ENCODE measurements at regions not wholly inside any gene's neighbourhood (a gene's known extent, or its start where the extent isn't known, plus 50 kb on each side); places are given as distances from the start of the nearest gene placed in this dataset.

DNA sequence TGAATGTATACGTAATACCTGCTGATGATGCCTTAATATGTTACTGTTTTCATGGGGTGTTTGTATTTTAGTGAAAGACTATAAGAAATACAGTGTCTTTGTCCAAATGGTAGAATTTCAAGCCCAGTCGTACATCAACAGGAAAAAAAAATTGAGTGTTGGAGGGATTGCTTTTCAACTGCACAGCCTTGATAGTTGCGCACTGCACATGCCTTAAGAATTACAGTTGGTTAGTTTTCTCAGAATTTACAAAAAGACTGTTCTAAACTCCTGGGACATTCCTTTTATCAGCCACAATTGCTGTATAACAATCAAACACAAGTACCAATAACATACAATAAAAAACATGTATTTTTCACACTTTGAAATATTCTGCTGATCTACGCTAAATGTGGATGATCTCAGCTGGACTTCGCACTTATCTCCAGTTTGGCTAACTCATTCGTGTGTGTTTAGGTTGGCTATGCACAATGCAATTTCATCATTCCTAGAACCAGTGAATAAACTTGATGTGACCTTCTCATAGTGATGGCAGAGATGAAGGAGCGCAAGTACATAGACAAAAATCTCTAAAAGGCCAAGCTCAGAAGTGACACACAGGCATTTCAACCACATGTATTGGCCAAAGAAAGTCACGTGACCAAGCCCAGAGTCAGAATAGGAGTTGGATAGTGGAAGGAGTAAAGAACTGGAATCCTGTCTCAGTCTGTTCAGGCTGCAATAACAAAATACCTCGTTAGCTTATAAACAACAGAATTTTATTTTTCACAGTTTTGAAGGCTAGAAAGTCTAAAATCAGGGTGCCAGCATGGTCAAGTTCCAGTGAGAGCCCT, 152.3 kb downstream of the IPMK start:
- Histone ChIP-seq H3K4me3 (ENCODE audit: low read depth, low read length, poor library complexity, severe bottlenecking) (no peak overlapping the region), H3K27ac (ENCODE audit: low read depth, low read length, poor library complexity, severe bottlenecking) (no peak overlapping the region), H3K36me3 (ENCODE audit: insufficient read depth, low read length, poor library complexity, severe bottlenecking) (no peaks in the 10 kb centered on the region), H3K9me3 (ENCODE audit: low read depth, low read length, poor library complexity, severe bottlenecking) (no peaks in the 10 kb centered on the region), H3K27me3 (replicated peaks; ENCODE audit: insufficient read depth, low read depth, low read length, poor library complexity) (no peaks in the 10 kb centered on the region), H3K4me1 (ENCODE audit: insufficient read depth, low read length, poor library complexity, severe bottlenecking) (no peaks in the 10 kb centered on the region)
- ChIA-PET CTCF (no interaction called here), POLR2A (ENCODE audit: low non-redundant PET) (no interaction called here)
- intact Hi-C loops (cut with micrococcal nuclease; ENCODE audit: unreplicated experiment), result no loop called here
- no peak for TF ChIP-seq EZH2 (IDR thresholded peaks at IDR 0.05; ENCODE audit: borderline replicate concordance, low read depth, low read length, poor library complexity, severe bottlenecking)
- TF ChIP-seq, protein P1, sequence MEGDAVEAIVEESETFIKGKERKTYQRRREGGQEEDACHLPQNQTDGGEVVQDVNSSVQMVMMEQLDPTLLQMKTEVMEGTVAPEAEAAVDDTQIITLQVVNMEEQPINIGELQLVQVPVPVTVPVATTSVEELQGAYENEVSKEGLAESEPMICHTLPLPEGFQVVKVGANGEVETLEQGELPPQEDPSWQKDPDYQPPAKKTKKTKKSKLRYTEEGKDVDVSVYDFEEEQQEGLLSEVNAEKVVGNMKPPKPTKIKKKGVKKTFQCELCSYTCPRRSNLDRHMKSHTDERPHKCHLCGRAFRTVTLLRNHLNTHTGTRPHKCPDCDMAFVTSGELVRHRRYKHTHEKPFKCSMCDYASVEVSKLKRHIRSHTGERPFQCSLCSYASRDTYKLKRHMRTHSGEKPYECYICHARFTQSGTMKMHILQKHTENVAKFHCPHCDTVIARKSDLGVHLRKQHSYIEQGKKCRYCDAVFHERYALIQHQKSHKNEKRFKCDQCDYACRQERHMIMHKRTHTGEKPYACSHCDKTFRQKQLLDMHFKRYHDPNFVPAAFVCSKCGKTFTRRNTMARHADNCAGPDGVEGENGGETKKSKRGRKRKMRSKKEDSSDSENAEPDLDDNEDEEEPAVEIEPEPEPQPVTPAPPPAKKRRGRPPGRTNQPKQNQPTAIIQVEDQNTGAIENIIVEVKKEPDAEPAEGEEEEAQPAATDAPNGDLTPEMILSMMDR (conservative IDR thresholded peaks at IDR 0.05; ENCODE audit: low read depth, low read length), result no peak
- no TSS peak for BruUV-seq (replicated peaks)
- no peak for DNase-seq (ENCODE audit: low spot score)

DNA sequence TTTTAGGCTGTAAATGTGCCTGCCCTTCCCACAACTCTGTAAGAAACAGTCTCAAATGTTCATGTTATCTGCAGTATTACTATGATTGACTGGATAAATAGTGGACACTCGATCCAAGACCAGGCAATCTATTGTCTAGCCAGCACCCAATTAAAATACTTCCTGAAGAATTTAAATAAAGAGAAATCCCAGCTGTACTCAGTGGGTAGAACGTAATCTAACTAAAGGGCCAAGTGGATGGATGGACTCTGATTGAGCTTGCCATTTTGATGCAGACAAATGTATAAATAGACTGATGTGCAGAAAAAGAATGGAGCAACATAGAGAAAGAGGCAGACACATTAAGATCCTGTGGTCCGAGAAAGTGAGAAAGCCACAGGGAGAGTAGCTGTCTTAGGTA, 158.0 kb downstream of the IPMK start:
- intact Hi-C loops (cut with micrococcal nuclease; ENCODE audit: unreplicated experiment), result no loop called here
- ChIA-PET CTCF (no interaction called here), POLR2A (ENCODE audit: low non-redundant PET) (no interaction called here)
- no peak for DNase-seq (ENCODE audit: low spot score)
- Histone ChIP-seq H3K27me3 (replicated peaks; ENCODE audit: insufficient read depth, low read depth, low read length, poor library complexity) (no peaks in the 10 kb centered on the region), H3K36me3 (ENCODE audit: insufficient read depth, low read length, poor library complexity, severe bottlenecking) (no peaks in the 10 kb centered on the region), H3K4me3 (ENCODE audit: low read depth, low read length, poor library complexity, severe bottlenecking) (no peak overlapping the region), H3K9me3 (ENCODE audit: low read depth, low read length, poor library complexity, severe bottlenecking) (no peaks in the 10 kb centered on the region), H3K27ac (ENCODE audit: low read depth, low read length, poor library complexity, severe bottlenecking) (no peak overlapping the region), H3K4me1 (ENCODE audit: insufficient read depth, low read length, poor library complexity, severe bottlenecking) (no peaks in the 10 kb centered on the region)
- TF ChIP-seq, protein P1 (conservative IDR thresholded peaks at IDR 0.05; ENCODE audit: low read depth, low read length), result no peak
- no peak for TF ChIP-seq EZH2 (IDR thresholded peaks at IDR 0.05; ENCODE audit: borderline replicate concordance, low read depth, low read length, poor library complexity, severe bottlenecking)
- no TSS peak for BruUV-seq (replicated peaks)

DNA sequence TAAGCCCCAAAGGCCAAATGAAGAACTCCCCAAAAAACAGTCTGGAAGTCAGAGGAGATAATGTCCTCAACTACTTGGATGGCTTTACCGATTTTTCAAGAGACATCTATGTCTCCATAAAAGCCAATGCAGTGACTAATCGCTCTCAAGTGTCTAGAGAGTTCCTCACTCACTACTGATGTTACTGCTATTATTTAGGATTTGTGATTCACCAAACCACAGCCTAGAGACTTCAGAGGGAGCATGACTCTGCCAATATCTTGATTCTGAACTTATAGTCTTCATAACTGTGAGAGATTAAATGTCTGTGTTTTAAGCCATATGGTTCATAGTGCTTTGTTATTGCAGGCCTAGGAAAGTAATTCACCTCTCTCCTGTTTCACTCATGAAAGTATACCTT, 160.2 kb downstream of the IPMK start:
- TF ChIP-seq, protein P1 (conservative IDR thresholded peaks at IDR 0.05; ENCODE audit: low read depth, low read length), result no peak
- no peak for TF ChIP-seq EZH2 (IDR thresholded peaks at IDR 0.05; ENCODE audit: borderline replicate concordance, low read depth, low read length, poor library complexity, severe bottlenecking)
- no peak overlapping the region for H3K27ac ChIP-seq (ENCODE audit: low read depth, low read length, poor library complexity, severe bottlenecking)
- ChIA-PET CTCF (interaction anchor here (0.7 kb wide), 1 partner anchor 12 kb away, joined by 3 read pairs; no protein-coding TSS in a partner anchor), POLR2A (ENCODE audit: low non-redundant PET) (no interaction called here)
- H3K9me3 ChIP-seq (ENCODE audit: low read depth, low read length, poor library complexity, severe bottlenecking), result no peaks in the 10 kb centered on the region
- intact Hi-C loops (cut with micrococcal nuclease; ENCODE audit: unreplicated experiment), result no loop called here
- no peak overlapping the region for H3K4me3 ChIP-seq (ENCODE audit: low read depth, low read length, poor library complexity, severe bottlenecking)
- BruUV-seq (replicated peaks), result no TSS peak
- no peak for DNase-seq (ENCODE audit: low spot score)
- no peaks in the 10 kb centered on the region for H3K4me1 ChIP-seq (ENCODE audit: insufficient read depth, low read length, poor library complexity, severe bottlenecking)
- H3K36me3 ChIP-seq (ENCODE audit: insufficient read depth, low read length, poor library complexity, severe bottlenecking), result no peaks in the 10 kb centered on the region
- no peaks in the 10 kb centered on the region for H3K27me3 ChIP-seq (replicated peaks; ENCODE audit: insufficient read depth, low read depth, low read length, poor library complexity)
